ENCODE measurements at regions not wholly inside any gene's neighbourhood (a gene's known extent, or its start where the extent isn't known, plus 50 kb on each side); places are given as distances from the start of the nearest gene placed in this dataset.
"Not testable (repeated sequence)": the region's sequence is repeated elsewhere in the genome, so short reads cannot be mapped to it uniquely, and the experiment has no call there.

GRCh38 chr5:54867310-54867944 lies 118.0 kb downstream of the ESM1 start:
- Histone ChIP-seq H3K4me1 (ENCODE audit: insufficient read depth, low read length, poor library complexity, severe bottlenecking) (no peaks in the 10 kb centered on the region), H3K36me3 (ENCODE audit: insufficient read depth, low read length) (no peaks in the 10 kb centered on the region), H3K4me3 (ENCODE audit: low read depth, low read length, poor library complexity, severe bottlenecking) (no peak overlapping the region), H3K9me2 (ENCODE audit: insufficient read depth, low read length) (no peaks in the 10 kb centered on the region), H3K9me3 (ENCODE audit: low read length) (no peaks in the 10 kb centered on the region), H2AFZ (ENCODE audit: low read length) (peak overlapping the region; percentile 51; the same call in 1 of the 2 replicates), H3K79me2 (ENCODE audit: insufficient read depth, low read depth, low read length) (no peaks in the 10 kb centered on the region), H3K4me2 (ENCODE audit: low read length) (0 out of 2 replicates have a peak overlapping the region, but pooled peaks have one; percentile 10), H3K27ac (ENCODE audit: low read depth, low read length, poor library complexity, severe bottlenecking) (no peak overlapping the region), H4K20me1 (ENCODE audit: insufficient read depth, low read length) (no peaks in the 10 kb centered on the region)
- TF ChIP-seq CTCF (conservative IDR thresholded peaks at IDR 0.05; ENCODE audit: low read length) (peak; percentile 89), EZH2phosphoT487 (IDR thresholded peaks at IDR 0.05; ENCODE audit: borderline replicate concordance, low read depth, low read length) (no peak)
- ChIA-PET POLR2A (interaction anchor here (0.7 to 1.0 kb wide), 2 partner anchors 12 to 22 kb away, joined by 4 to 5 read pairs; no protein-coding TSS in a partner anchor), CTCF (ENCODE audit: unreplicated experiment) (interaction anchor here (0.6 to 0.8 kb wide), 2 partner anchors 18 to 351 kb away, joined by 3 to 5 read pairs; no protein-coding TSS in a partner anchor)
- peak; percentile 69 for DNase-seq (ENCODE audit: low spot score)
- intact Hi-C loops (cut with micrococcal nuclease; ENCODE audit: unreplicated experiment), result loop anchor here (1.0 to 5.0 kb wide), 2 partner anchors 350 to 630 kb away; partner anchors contain the start of gene SNX18
- BruUV-seq (replicated peaks), result no TSS peak

DNA sequence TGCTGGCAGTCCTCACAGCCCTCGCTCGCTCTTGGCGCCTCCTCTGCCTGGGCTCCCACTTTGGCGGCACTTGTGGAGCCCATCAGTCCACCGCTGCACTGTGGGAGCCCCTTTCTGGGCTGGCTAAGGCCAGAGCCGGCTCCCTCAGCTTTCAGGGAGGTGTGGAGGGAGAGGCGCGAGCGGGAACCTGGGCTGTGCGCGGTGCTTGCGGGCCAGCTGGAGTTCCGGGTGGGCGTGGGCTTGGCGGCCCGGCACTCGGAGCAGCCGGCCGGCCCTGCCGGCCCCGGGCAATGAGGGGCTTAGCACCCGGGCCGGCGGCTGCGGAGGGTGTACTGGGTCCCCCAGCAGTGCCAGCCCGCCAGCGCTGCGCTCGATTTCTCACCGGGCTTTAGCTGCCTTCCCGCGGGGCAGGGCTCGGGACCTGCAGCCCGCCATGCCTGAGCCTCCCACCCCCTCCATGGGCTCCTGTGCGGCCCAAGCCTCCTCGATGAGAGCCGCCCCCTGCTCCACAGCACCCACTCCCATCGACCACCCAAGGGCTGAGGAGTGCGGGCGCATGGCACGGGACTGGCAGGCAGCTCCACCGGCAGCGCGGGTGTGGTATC lies 120.4 kb downstream of the ESM1 start:
- POLR2A ChIA-PET, result interaction anchor here (1.1 kb wide), 1 partner anchor 430 kb away, joined by 3 read pairs; no protein-coding TSS in a partner anchor

DNA sequence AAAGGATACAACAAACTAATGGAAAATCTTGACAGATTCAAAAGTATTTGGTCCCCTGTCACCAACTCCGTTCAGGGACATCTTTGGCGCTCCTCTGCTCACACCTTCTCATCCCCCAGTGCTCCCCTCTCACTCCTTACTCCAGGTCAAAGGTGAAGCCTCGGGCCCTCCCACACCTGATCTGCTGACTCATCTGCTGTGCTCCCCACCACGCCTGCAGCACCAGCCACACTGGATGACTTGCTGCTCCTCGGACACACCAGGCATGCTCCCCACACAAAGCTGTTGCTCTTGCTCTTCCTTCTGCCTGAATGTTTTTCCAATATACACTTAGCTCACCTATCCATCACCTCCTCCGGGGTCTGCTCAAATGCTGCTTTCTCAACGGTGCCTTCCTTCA lies 123.4 kb downstream of the ESM1 start:
- CTCF ChIA-PET (ENCODE audit: unreplicated experiment), result no interaction called here
- Histone ChIP-seq H3K4me2 (ENCODE audit: low read length) (no peak overlapping the region), H3K27ac (ENCODE audit: low read depth, low read length, poor library complexity, severe bottlenecking) (no peak overlapping the region), H2AFZ (ENCODE audit: low read length) (no peak overlapping the region), H3K4me3 (ENCODE audit: low read depth, low read length, poor library complexity, severe bottlenecking) (no peak overlapping the region), H4K20me1 (ENCODE audit: insufficient read depth, low read length) (no peaks in the 10 kb centered on the region), H3K79me2 (ENCODE audit: insufficient read depth, low read depth, low read length) (no peaks in the 10 kb centered on the region), H3K9me2 (ENCODE audit: insufficient read depth, low read length) (no peaks in the 10 kb centered on the region), H3K36me3 (ENCODE audit: insufficient read depth, low read length) (no peaks in the 10 kb centered on the region), H3K9me3 (ENCODE audit: low read length) (no peaks in the 10 kb centered on the region), H3K4me1 (ENCODE audit: insufficient read depth, low read length, poor library complexity, severe bottlenecking) (no peaks in the 10 kb centered on the region)
- TF ChIP-seq CTCF (conservative IDR thresholded peaks at IDR 0.05; ENCODE audit: low read length) (no peak), EZH2phosphoT487 (IDR thresholded peaks at IDR 0.05; ENCODE audit: borderline replicate concordance, low read depth, low read length) (no peak)
- intact Hi-C loops (cut with micrococcal nuclease; ENCODE audit: unreplicated experiment), result no loop called here
- no TSS peak for BruUV-seq (replicated peaks)
- DNase-seq (ENCODE audit: low spot score), result no peak
- POLR2A ChIA-PET, result no interaction called here

More for the DNA sequence above, 120.4 kb downstream of the ESM1 start:
- not testable (repeated sequence) for H3K4me1 ChIP-seq (ENCODE audit: insufficient read depth, low read length, poor library complexity, severe bottlenecking); H3K4me2 ChIP-seq (ENCODE audit: low read length); H2AFZ ChIP-seq (ENCODE audit: low read length); H3K9me2 ChIP-seq (ENCODE audit: insufficient read depth, low read length); DNase-seq (ENCODE audit: low spot score); H3K79me2 ChIP-seq (ENCODE audit: insufficient read depth, low read depth, low read length); H3K9me3 ChIP-seq (ENCODE audit: low read length); H3K36me3 ChIP-seq (ENCODE audit: insufficient read depth, low read length); H3K27ac ChIP-seq (ENCODE audit: low read depth, low read length, poor library complexity, severe bottlenecking); BruUV-seq (replicated peaks); H4K20me1 ChIP-seq (ENCODE audit: insufficient read depth, low read length); H3K4me3 ChIP-seq (ENCODE audit: low read depth, low read length, poor library complexity, severe bottlenecking)
- intact Hi-C loops (cut with micrococcal nuclease; ENCODE audit: unreplicated experiment), result loop anchor here (5.0 kb wide), 1 partner anchor 628 kb away; no protein-coding TSS in a partner anchor
- CTCF ChIA-PET (ENCODE audit: unreplicated experiment), result interaction anchor here (1.2 kb wide), 1 partner anchor 348 kb away, joined by 3 read pairs; no protein-coding TSS in a partner anchor
